H1 (cell line): ENCODE measurements at regions not wholly inside any gene's neighbourhood (a gene's known extent, or its start where the extent isn't known, plus 50 kb on each side); places are given as distances from the start of the nearest gene placed in this dataset.

Source experiments
- CTCF ChIA-PET: fragments of 300-600 bp; sonication (Branson Sonifier 250); formaldehyde crosslinking; loops from one replicate; lab custom pipeline; 2021; ENCODE audit not compliant: partially characterized antibody; lab: Charles Lee
- POLR2A ChIA-PET: fragments of 300-600 bp; sonication (Branson Sonifier 250); formaldehyde crosslinking; loops from one replicate; lab custom pipeline; 2021; ENCODE audit warnings: inconsistent platforms; ENCODE audit not compliant: partially characterized antibody; lab: Charles Lee
- DNase-seq, 2 experiments: peaks; one replicate each; pipeline versions ENCODE4 v3.0.0 to v3.0.0-alpha.2; 2010 to 2022; ENCODE audit warnings: low spot score in 2 of 2, low read depth in 1 of 2, mixed read lengths in 1 of 2
- FAIRE-seq: peaks from 2 replicates; lab custom pipeline; 2011; peaks lifted over from hg19 to GRCh38; lab: Jason Lieb, UNC
- H2AFZ ChIP-seq: 2 replicates; pipeline ENCODE4 v1.8.1; 2012; ENCODE audit warnings: low read length, inconsistent platforms
- H2AK5ac ChIP-seq: 2 replicates; pipeline ENCODE4 v1.6.1; 2013; ENCODE audit warnings: low read depth, low read length
- H2BK120ac ChIP-seq: replicated peaks from 2 replicates; pipeline ENCODE3; 2013; ENCODE audit warnings: low read depth, low read length, inconsistent platforms
- H2BK12ac ChIP-seq: 2 replicates; pipeline ENCODE4 v1.6.1; 2013; ENCODE audit warnings: low read depth, low read length
- H2BK15ac ChIP-seq: 2 replicates; pipeline ENCODE4 v1.6.1; 2013; ENCODE audit warnings: low read length
- H2BK20ac ChIP-seq: 2 replicates; pipeline ENCODE4 v1.6.1; 2013; ENCODE audit warnings: low read length
- H2BK5ac ChIP-seq: 2 replicates; pipeline ENCODE4 v1.6.1; 2013; ENCODE audit warnings: low read depth, low read length
- H3K14ac ChIP-seq: 2 replicates; pipeline ENCODE4 v1.6.1; 2013; ENCODE audit warnings: inconsistent platforms; ENCODE audit not compliant: insufficient read length
- H3K18ac ChIP-seq: 2 replicates; pipeline ENCODE4 v1.6.1; 2013; ENCODE audit warnings: low read length; ENCODE audit errors: extremely low read depth
- H3K23ac ChIP-seq: 2 replicates; pipeline ENCODE4 v1.6.1; 2013; ENCODE audit warnings: inconsistent platforms; ENCODE audit not compliant: insufficient read length
- H3K23me2 ChIP-seq: 2 replicates; pipeline ENCODE4 v1.6.1; 2013; ENCODE audit warnings: low read depth, low read length
- H3K27ac ChIP-seq: 2 replicates; pipeline ENCODE4 v1.6.1; 2011; ENCODE audit warnings: low read depth, low read length, inconsistent platforms
- H3K27me3 ChIP-seq, 4 experiments: replicated peaks in 1 of 4; 1 replicate in 1 of 4; 2 replicates in 3 of 4; pipeline versions ENCODE4 v1.6.1 to v1.8.1; 2011 to 2013; ENCODE audit warnings: low read length in 3 of 4, mild to moderate bottlenecking in 3 of 4, inconsistent platforms in 2 of 4, mixed read lengths in 2 of 4, moderate library complexity in 1 of 4; ENCODE audit not compliant: control insufficient read depth in 3 of 4, insufficient read depth in 3 of 4; ENCODE audit errors: extremely low read depth in 1 of 4
- H3K36me3 ChIP-seq, 4 experiments: 2 replicates each; pipeline versions ENCODE4 v1.6.1 to v1.8.1; 2011 to 2013; ENCODE audit warnings: mild to moderate bottlenecking in 4 of 4, low read length in 3 of 4, moderate library complexity in 2 of 4, control low read depth in 1 of 4, inconsistent platforms in 1 of 4; ENCODE audit not compliant: insufficient read depth in 4 of 4, control insufficient read depth in 2 of 4
- H3K4ac ChIP-seq: replicated peaks from 2 replicates; pipeline ENCODE3; 2013; ENCODE audit warnings: low read length, low read depth, mixed read lengths, inconsistent platforms; ENCODE audit not compliant: insufficient read length
- H3K4me1 ChIP-seq, 4 experiments: replicated peaks in 1 of 4; 1 replicate in 1 of 4; 2 replicates in 3 of 4; pipeline versions ENCODE4 v1.6.1 to v1.8.1; 2011 to 2013; ENCODE audit warnings: low read length in 3 of 4, inconsistent platforms in 2 of 4, mixed read lengths in 1 of 4; ENCODE audit not compliant: insufficient read depth in 4 of 4, control insufficient read depth in 3 of 4
- H3K4me2 ChIP-seq, 2 experiments: 2 replicates each; pipeline versions ENCODE4 v1.6.1 to v1.8.1; 2011 to 2013; ENCODE audit warnings: low read depth in 2 of 2, low read length in 2 of 2, control low read depth in 1 of 2, inconsistent platforms in 1 of 2, mild to moderate bottlenecking in 1 of 2; ENCODE audit not compliant: insufficient read depth in 1 of 2
- H3K4me3 ChIP-seq, 4 experiments: fragments of 200-600, 300-600 bp in 1 of 4; sonication (generic), shearing (Covaris generic), sonication (Bioruptor Twin) in 1 of 4; 2 replicates each; pipeline versions ENCODE4 v1.5.1 to v1.8.1; 2011 to 2016; ENCODE audit warnings: low read length in 4 of 4, low read depth in 3 of 4, control low read depth in 2 of 4, inconsistent platforms in 2 of 4, mild to moderate bottlenecking in 2 of 4, mixed read lengths in 1 of 4, moderate library complexity in 1 of 4; ENCODE audit not compliant: insufficient read depth in 2 of 4; ENCODE audit errors: extremely low read depth in 1 of 4
- H3K56ac ChIP-seq: replicated peaks from 2 replicates; pipeline ENCODE3; 2013; ENCODE audit warnings: low read depth, mild to moderate bottlenecking, mixed read lengths, low read length, inconsistent platforms; ENCODE audit not compliant: insufficient read length
- H3K79me1 ChIP-seq: 2 replicates; pipeline ENCODE4 v1.6.1; 2013; ENCODE audit warnings: low read depth, low read length, control low read depth
- H3K79me2 ChIP-seq, 2 experiments: 2 replicates each; pipeline versions ENCODE4 v1.6.1 to v1.8.1; 2012 to 2013; ENCODE audit warnings: low read length in 2 of 2, mild to moderate bottlenecking in 2 of 2, inconsistent platforms in 1 of 2; ENCODE audit not compliant: insufficient read depth in 2 of 2, control insufficient read depth in 1 of 2
- H3K9ac ChIP-seq, 4 experiments: replicated peaks in 1 of 4; 1 replicate in 1 of 4; 2 replicates in 3 of 4; pipeline versions ENCODE4 v1.6.1 to v1.8.1; 2011 to 2013; ENCODE audit warnings: low read depth in 3 of 4, low read length in 3 of 4, control low read depth in 2 of 4, mild to moderate bottlenecking in 2 of 4, moderate library complexity in 2 of 4, inconsistent platforms in 1 of 4; ENCODE audit errors: extremely low read depth in 1 of 4
- H3K9me3 ChIP-seq, 2 experiments: 2 replicates each; pipeline versions ENCODE4 v1.6.1 to v1.8.1; 2012 to 2013; ENCODE audit warnings: mild to moderate bottlenecking in 2 of 2, moderate library complexity in 2 of 2, control low read depth in 1 of 2, inconsistent platforms in 1 of 2, low read depth in 1 of 2, low read length in 1 of 2, mixed read lengths in 1 of 2; ENCODE audit not compliant: insufficient read depth in 2 of 2
- H4K20me1 ChIP-seq, 2 experiments: replicated peaks in 1 of 2; 2 replicates each; pipeline versions ENCODE3 to v1.8.1; 2011 to 2013; ENCODE audit warnings: inconsistent platforms in 2 of 2, low read length in 2 of 2, mild to moderate bottlenecking in 1 of 2; ENCODE audit not compliant: insufficient read depth in 2 of 2, control insufficient read depth in 1 of 2
- H4K5ac ChIP-seq: 2 replicates; pipeline ENCODE4 v1.6.1; 2013; ENCODE audit warnings: low read length, low read depth, mixed read lengths, inconsistent platforms; ENCODE audit not compliant: insufficient read length
- H4K8ac ChIP-seq: 2 replicates; pipeline ENCODE4 v1.8.0; 2013; ENCODE audit warnings: mild to moderate bottlenecking, moderate library complexity, low read length, inconsistent platforms; ENCODE audit not compliant: insufficient read depth; ENCODE audit errors: extremely low read depth
- H4K91ac ChIP-seq: replicated peaks from 2 replicates; pipeline ENCODE3; 2013; ENCODE audit warnings: low read length, mixed read lengths, inconsistent platforms; ENCODE audit not compliant: insufficient read length
- JUND ChIP-seq: IDR thresholded peaks from 2 replicates; pipeline ENCODE4 v1.6.1; 2011; ENCODE audit warnings: mild to moderate bottlenecking, improper control_type of control experiment, low read length
- RFX5 ChIP-seq: IDR thresholded peaks from 2 replicates; pipeline ENCODE4 v1.6.1; 2011; ENCODE audit warnings: low read depth, low read length, improper control_type of control experiment, borderline replicate concordance
- WGBS, 2 experiments: shearing (Covaris generic) in 1 of 2; methylation state at CpG; one replicate each; pipeline versions ENCODE4 v1.1.6 to v1.1.7; 2013 to 2015; ENCODE audit warnings: low lambda C conversion rate in 2 of 2, mixed read lengths in 2 of 2, inconsistent platforms in 1 of 2, low coverage in 1 of 2, missing lambda C conversion rate in 1 of 2; ENCODE audit not compliant: insufficient replicate concordance in 2 of 2, insufficient coverage in 1 of 2, insufficient read length in 1 of 2; ENCODE audit errors: extremely low coverage in 1 of 2, missing lambda C conversion rate in 1 of 2; 5-methylcytosine and 5-hydroxymethylcytosine counted together
- TF ChIP-seq, protein P1 (sequence below): IDR thresholded peaks from 2 replicates; pipeline ENCODE4 v1.6.1; 2011; ENCODE audit warnings: low read depth, mild to moderate bottlenecking, low read length; ENCODE audit not compliant: insufficient read depth

DNA sequence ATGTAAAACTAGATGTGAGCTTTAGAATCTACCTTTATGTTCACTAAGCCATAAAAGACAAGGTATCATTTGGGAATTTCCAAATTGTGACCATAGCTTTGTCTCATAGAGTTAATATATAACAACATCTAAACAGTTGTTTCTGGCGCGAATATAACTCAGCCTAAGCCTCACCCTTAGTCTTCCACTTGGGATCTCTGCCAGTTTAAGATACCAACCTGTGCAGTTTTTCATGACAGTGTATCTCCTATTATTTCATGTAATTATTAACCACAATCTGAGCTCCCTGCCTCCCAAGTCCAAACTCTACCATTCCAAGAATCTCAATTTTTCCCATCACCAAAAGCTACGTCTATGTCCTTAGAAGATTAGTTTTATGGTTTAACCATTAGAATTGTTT, 572.5 kb upstream of the ISX start:
- FAIRE-seq, result no peak
- no peak overlapping the region for H3K23ac ChIP-seq

More for the DNA sequence above, 572.5 kb upstream of the ISX start:
- H2BK15ac ChIP-seq, result no peak overlapping the region
- 92% methylated on average over 3 of the region's 3 CpGs; no CpG with 5 or more reads in 1 of the 2 experiments for WGBS, 2 experiments
- H3K36me3 ChIP-seq, result no peaks in the 10 kb centered on the region
- H4K8ac ChIP-seq, result no peak overlapping the region
- H3K27me3 ChIP-seq, result no peaks in the 10 kb centered on the region
- H2BK5ac ChIP-seq, result no peak overlapping the region
- H3K4me2 ChIP-seq, result no peak overlapping the region
- H3K79me1 ChIP-seq, result no peaks in the 10 kb centered on the region
- no peak overlapping the region for H2BK120ac ChIP-seq
- H2AFZ ChIP-seq, result no peak overlapping the region
- no peaks in the 10 kb centered on the region for H3K79me2 ChIP-seq
- H3K56ac ChIP-seq, result no peak overlapping the region
- no peaks in the 10 kb centered on the region for H3K9me3 ChIP-seq
- H3K18ac ChIP-seq, result no peak overlapping the region
- no peaks in the 10 kb centered on the region for H3K4me1 ChIP-seq
- no peak overlapping the region for H4K5ac ChIP-seq
- no peak overlapping the region for H2AK5ac ChIP-seq
- H4K91ac ChIP-seq, result no peak overlapping the region
- H3K27ac ChIP-seq, result no peak overlapping the region
- DNase-seq, result no peak
- ChIA-PET POLR2A (no interaction called here), CTCF (no interaction called here)
- H4K20me1 ChIP-seq, result no peaks in the 10 kb centered on the region
- H2BK20ac ChIP-seq, result no peak overlapping the region
- no peak overlapping the region for H3K9ac ChIP-seq
- no peak for TF ChIP-seq RFX5
- no peak for TF ChIP-seq JUND
- TF ChIP-seq, protein P1, sequence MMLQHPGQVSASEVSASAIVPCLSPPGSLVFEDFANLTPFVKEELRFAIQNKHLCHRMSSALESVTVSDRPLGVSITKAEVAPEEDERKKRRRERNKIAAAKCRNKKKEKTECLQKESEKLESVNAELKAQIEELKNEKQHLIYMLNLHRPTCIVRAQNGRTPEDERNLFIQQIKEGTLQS, result no peak
- H3K4me3 ChIP-seq, result no peak overlapping the region
- no peak overlapping the region for H3K14ac ChIP-seq
- H2BK12ac ChIP-seq, result no peak overlapping the region
- H3K23me2 ChIP-seq, result no peaks in the 10 kb centered on the region
- no peak overlapping the region for H3K4ac ChIP-seq
